A673 (cell line): ENCODE measurements at regions not wholly inside any gene's neighbourhood (a gene's known extent, or its start where the extent isn't known, plus 50 kb on each side); places are given as distances from the start of the nearest gene placed in this dataset.

ENCODE experiments used
- BruUV-seq: library from RNA; stranded (reverse); fragments of 400-500 nt; replicated peaks from 2 replicates; lab custom pipeline; 2021; lab: Mats Ljungman, UMichigan
- CTCF ChIA-PET: fragments of 300-600 bp; sonication (Branson Sonifier 250); formaldehyde crosslinking; loops from one replicate; lab custom pipeline; 2022; ENCODE audit warnings: antibody characterized with exemption; lab: Charles Lee
- POLR2A ChIA-PET: fragments of 300-600 bp; sonication (Branson Sonifier 250); formaldehyde crosslinking; loops from one replicate; lab custom pipeline; 2022; ENCODE audit warnings: antibody characterized with exemption; ENCODE audit not compliant: low non-redundant PET; lab: Charles Lee
- DNase-seq: peaks from one replicate; pipeline ENCODE4 v3.0.0-alpha.2; 2015; ENCODE audit warnings: low spot score
- H3K27ac ChIP-seq: fragments of 200-600 bp; sonication (generic); 2 replicates; pipeline ENCODE4 v1.5.1; 2016; ENCODE audit warnings: mixed run types, low read depth, mild to moderate bottlenecking, mixed read lengths, antibody characterized with exemption, low read length; ENCODE audit not compliant: poor library complexity, severe bottlenecking
- H3K27me3 ChIP-seq: fragments of 200-600 bp; sonication (generic); replicated peaks from 2 replicates; pipeline ENCODE4 v1.6.1; 2017; ENCODE audit warnings: mixed run types, low read depth, mild to moderate bottlenecking, mixed read lengths, antibody characterized with exemption, low read length; ENCODE audit not compliant: insufficient read depth, poor library complexity
- H3K36me3 ChIP-seq: fragments of 200-600 bp; sonication (generic); 2 replicates; pipeline ENCODE4 v1.6.1; 2016; ENCODE audit warnings: mixed run types, mild to moderate bottlenecking, mixed read lengths, antibody characterized with exemption, low read length; ENCODE audit not compliant: insufficient read depth, poor library complexity, severe bottlenecking
- H3K4me1 ChIP-seq: fragments of 200-600 bp; sonication (generic); 2 replicates; pipeline ENCODE4 v1.6.1; 2017; ENCODE audit warnings: mixed run types, mild to moderate bottlenecking, mixed read lengths, antibody characterized with exemption, low read length; ENCODE audit not compliant: insufficient read depth, poor library complexity, severe bottlenecking
- H3K4me3 ChIP-seq: fragments of 200-600 bp; sonication (generic); 2 replicates; pipeline ENCODE4 v1.5.1; 2016; ENCODE audit warnings: low read depth, mixed run types, mild to moderate bottlenecking, mixed read lengths, low read length; ENCODE audit not compliant: poor library complexity, severe bottlenecking
- H3K9me3 ChIP-seq: fragments of 200-600 bp; sonication (generic); 2 replicates; pipeline ENCODE4 v1.6.1; 2016; ENCODE audit warnings: mixed run types, low read depth, mild to moderate bottlenecking, mixed read lengths, antibody characterized with exemption, low read length; ENCODE audit not compliant: poor library complexity, severe bottlenecking
- CTCF ChIP-seq: fragments of 300-800, 200-600 bp; sonication (generic); conservative IDR thresholded peaks from 2 replicates; pipeline ENCODE4 v1.5.1; 2017; ENCODE audit warnings: low read depth, mild to moderate bottlenecking, antibody characterized with exemption, low read length, moderate library complexity, mixed read lengths
- EZH2 ChIP-seq: fragments of 200-600 bp; sonication (generic); IDR thresholded peaks from 2 replicates; pipeline ENCODE4 v1.6.1; 2017; ENCODE audit warnings: borderline replicate concordance, low read depth, mild to moderate bottlenecking, mixed read lengths, antibody characterized with exemption, low read length; ENCODE audit not compliant: poor library complexity, severe bottlenecking
- intact Hi-C: fragments of 100-400 bp; cut with micrococcal nuclease; formaldehyde crosslinking; loops from one replicate; pipeline ENCODE4 v1.10.0; 2022; ENCODE audit not compliant: unreplicated experiment

- no peaks in the 10 kb centered on the region for H3K4me1 ChIP-seq
- no peak for DNase-seq
- POLR2A ChIA-PET: no interaction called here
- BruUV-seq: no TSS peak
- H3K4me3 ChIP-seq: no peak overlapping the region
- intact Hi-C loops: no loop called here
- CTCF ChIA-PET: no interaction called here
- H3K27ac ChIP-seq: no peak overlapping the region
- H3K36me3 ChIP-seq: no peaks in the 10 kb centered on the region
- no peaks in the 10 kb centered on the region for H3K9me3 ChIP-seq
- no peak for TF ChIP-seq CTCF
- H3K27me3 ChIP-seq: no peaks in the 10 kb centered on the region
Measured at GRCh38 chr21:38965910-38966504, 160.3 kb downstream of the ETS2 start.

- POLR2A ChIA-PET: no interaction called here
- CTCF ChIA-PET: interaction anchor here (0.7 kb wide), 1 partner anchor 42 kb away, joined by 5 read pairs; no protein-coding TSS in a partner anchor
- no peak for TF ChIP-seq CTCF
- TF ChIP-seq EZH2: no peak
- Histone ChIP-seq H3K36me3 (no peaks in the 10 kb centered on the region), H3K4me3 (no peak overlapping the region), H3K9me3 (no peaks in the 10 kb centered on the region), H3K4me1 (no peaks in the 10 kb centered on the region), H3K27me3 (no peaks in the 10 kb centered on the region), H3K27ac (no peak overlapping the region)
- intact Hi-C loops: no loop called here
- BruUV-seq: no TSS peak
- DNase-seq: no peak
Measured at GRCh38 chr21:38965241-38965640, 159.5 kb downstream of the ETS2 start.

GRCh38 chr21:38963006-38963405 is 157.3 kb downstream of the ETS2 start:
- no peaks in the 10 kb centered on the region for H3K9me3 ChIP-seq
- no peak for DNase-seq
- H3K27ac ChIP-seq: no peak overlapping the region
- no peaks in the 10 kb centered on the region for H3K4me1 ChIP-seq
- ChIA-PET CTCF (no interaction called here), POLR2A (no interaction called here)
- no peaks in the 10 kb centered on the region for H3K36me3 ChIP-seq
- H3K27me3 ChIP-seq: no peaks in the 10 kb centered on the region
- TF ChIP-seq EZH2: no peak
- no peak for TF ChIP-seq CTCF
- no peak overlapping the region for H3K4me3 ChIP-seq
- no TSS peak for BruUV-seq
- intact Hi-C loops: no loop called here
